NCI-H748 (cell line): ENCODE measurements at regions not wholly inside any gene's neighbourhood (a gene's known extent, or its start where the extent isn't known, plus 50 kb on each side); places are given as distances from the start of the nearest gene placed in this dataset.
"Not testable (repeated sequence)": the region's sequence is repeated elsewhere in the genome, so short reads cannot be mapped to it uniquely, and the experiment has no call there.

Source experiments
- DNase-seq: peaks from one replicate; lab custom pipeline; 2025; ENCODE audit not compliant: unreplicated experiment; lab: John Stamatoyannopoulos, UW

DNA sequence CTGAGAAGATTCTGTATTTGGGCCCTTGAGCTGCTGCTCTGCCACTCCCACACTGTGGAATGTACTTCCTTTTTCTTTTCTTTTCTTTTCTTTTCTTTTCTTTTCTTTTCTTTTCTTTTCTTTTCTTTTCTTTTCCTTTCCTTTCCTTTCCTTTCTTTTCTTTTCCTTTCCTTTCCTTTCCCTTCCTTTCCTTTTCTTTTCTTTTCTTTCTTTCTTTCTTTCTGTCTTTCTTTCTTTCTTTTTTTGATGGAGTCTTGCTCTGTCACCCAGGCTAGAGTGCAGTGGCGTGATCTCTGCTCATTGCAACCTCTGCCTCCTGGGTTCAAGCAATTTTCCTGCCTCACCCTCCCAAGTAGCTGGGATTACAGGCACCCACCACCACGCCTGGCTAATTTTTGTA lies 89.8 kb downstream of the DNAAF6 start:
- not testable (repeated sequence) for DNase-seq

DNA sequence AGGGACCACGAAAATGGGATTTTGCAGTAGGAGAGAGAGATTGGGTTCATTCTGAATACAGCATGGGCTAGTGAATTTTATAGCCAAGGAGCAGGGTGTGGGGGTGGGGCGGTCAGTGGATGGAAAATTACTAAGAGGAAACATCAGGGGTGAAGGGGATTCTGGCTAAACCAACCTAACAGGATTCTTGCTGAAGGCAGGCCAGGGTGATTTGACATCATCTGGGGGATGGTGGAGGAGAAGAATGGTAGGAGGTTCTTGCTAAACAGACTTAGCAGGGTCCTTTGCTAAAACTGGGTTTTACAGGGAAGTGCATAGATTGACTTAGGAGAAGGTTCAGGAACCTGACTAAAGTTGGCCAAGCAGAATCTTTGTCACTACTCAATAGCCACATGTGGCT lies 91.9 kb downstream of the DNAAF6 start:
- no peak for DNase-seq

DNA sequence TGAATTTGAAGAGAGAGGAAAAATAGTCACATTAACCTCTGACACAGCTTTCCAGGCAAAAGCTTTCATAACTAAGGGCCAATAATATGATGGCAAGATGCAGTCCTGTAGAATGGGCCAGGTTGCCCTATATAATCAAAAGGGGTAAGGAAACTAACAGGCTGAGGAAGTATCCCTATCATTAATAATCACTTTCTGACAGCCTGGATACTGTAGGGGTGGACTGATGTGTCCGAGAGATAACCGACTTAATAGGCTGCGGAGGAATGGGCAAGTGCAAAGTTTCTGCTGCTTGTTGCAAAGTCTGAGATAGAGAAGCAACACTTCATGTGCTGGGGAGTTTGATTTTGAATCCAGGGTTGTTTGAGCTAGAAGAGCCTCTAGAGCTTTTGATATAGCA lies 94.8 kb downstream of the DNAAF6 start:
- no peak for DNase-seq

DNA sequence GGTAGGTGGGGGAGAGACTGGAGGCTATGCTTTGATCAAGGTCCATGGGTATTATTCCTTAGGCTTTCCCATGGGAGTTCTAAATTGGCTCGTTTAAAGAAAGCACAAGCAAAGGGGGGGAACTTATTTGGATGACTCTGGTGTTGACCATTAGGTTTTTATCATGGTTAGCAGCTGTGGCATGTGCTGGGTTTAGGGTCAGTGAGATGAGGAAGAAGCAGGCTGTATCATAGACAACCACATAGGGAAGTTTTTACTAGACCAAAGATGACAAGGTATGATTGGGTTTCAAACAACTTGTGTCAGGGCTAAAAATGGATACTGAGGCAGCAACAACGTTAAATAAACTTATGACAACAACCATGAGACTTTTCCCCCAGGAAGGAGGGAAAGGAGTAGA lies 97.7 kb downstream of the DNAAF6 start:
- no peak for DNase-seq

DNA sequence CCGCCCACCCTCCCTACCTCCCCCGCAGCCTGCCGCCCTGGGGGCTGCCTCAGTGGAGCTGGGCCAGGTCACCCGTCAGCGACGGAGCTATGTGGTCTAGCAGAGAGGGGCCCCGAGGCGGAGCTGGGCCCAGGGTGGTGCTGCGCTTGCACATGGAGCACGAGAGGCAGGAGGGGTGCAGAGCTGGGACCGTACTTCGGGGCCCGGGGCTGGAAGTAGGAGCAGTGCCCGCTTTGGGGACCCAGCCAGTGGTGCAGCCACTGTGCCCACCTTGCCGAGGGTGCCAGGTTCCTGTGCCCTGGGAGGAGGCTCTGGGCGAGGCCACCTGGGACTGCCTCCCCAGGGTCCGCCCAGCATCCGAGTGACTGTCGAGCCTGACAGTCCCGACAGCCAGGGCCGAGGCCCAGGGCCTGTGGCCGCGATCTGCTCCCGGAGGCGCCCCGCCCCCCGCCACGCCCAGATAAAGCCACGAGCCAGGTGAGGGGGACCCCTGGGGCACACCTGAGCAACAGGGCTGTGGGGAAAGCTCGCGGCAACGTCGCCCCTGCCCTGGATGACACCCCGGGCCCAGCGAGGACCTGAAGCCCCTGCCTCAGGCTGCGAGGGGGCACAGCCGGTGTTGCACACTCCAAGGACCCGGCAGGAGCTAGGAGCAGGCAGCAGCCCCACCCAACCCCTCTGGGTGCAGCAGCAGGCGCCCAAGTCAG lies 117.5 kb downstream of the DNAAF6 start:
- DNase-seq: no peak

DNA sequence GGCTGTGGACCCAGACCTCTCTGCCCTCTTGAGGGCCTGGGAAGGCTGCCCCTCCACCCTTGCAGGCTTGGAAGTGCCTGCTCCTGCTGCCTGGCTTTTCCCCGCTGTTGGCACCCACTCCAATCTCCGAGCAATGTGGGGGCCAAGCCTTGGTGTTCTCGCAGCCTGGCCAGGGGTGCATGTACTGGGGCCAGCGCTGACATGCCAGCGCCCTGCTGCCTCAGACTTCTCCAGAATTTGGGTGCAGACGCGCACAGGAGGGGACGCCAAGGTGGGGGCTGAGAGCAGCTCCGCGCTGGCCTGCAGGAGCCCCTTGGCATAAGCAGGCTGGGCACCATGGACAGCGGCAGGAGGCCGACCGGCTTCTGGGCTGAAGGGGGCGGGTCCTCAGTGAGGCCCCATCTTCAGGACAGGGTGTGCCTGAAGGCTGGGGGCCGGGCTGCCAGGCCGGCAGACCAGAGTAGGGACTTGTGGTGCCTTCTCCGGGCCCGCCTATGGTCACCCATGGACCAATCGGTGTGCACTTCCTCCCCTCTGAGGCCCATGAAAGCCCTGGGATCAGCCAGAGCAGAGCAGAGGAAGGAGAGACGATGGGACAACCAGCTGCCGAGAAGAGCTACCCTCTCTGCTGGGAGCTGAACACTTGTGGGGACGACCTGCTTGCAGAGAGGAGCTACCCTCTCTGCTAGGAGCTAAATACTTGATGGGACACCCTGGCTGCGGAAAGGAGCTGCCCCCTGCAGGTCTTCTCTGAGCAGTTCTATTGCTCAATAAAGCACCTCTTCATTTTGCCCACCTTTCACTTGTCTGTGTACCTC lies 118.3 kb downstream of the DNAAF6 start:
- DNase-seq: no peak

DNA sequence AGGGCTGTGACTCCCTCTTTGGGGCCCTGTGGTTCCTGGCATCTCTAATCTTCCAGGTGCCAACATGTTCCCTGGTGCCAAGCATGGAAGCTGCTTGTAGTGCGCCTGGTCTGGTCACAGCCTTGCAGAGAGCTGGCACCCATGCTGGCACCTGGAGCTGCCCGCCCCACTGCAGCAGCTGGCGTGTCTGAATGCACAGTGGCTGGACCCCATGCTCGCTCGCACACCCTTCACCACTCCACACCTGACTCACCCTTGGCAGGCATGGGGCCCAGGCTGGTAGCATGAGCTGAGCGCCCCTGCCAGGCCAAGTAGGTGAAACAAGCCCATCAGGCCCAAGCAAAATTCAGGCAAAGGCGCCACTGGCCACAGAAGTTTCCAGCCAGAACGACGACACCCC lies 119.1 kb downstream of the DNAAF6 start:
- no peak for DNase-seq

DNA sequence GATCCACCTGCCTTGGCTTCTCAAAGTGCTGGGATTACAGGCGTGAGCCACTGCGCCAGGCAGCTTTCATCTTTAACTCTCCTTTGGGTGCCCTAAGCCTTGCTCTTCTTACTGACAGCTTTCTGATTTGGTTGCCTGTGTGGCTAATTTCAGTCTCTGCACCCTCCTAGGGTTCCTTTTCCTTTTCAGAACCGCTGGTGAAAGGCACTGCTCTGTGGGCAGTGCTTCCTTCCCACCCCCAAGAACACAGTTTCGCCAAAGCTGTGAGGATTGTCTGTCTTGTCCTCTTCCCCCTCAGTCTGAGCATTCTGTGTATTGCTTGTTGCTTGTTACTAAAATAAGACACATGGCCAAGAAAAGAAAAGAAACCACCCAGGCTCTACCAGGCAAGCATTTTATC lies 101.4 kb upstream of the FRMPD3 start:
- no peak for DNase-seq

DNA sequence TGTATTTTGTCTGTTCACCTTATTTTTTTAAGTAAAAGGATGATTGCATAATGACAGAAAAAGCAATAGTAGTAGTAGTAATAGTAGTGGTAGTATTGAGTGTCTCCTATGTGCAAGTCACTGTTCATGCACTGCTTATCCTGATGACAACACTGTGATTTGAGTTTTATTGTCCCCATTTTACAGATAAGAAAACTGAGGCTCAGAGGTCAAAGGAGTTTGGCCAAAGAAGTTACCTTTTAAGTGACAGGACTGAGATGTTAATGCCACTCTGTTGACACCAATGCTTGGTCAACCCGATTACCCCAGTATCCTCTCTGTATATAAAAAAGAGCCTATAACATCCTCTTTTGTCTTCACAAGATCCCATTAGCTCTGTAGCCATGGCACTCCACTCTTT lies 100.5 kb upstream of the FRMPD3 start:
- no peak for DNase-seq

DNA sequence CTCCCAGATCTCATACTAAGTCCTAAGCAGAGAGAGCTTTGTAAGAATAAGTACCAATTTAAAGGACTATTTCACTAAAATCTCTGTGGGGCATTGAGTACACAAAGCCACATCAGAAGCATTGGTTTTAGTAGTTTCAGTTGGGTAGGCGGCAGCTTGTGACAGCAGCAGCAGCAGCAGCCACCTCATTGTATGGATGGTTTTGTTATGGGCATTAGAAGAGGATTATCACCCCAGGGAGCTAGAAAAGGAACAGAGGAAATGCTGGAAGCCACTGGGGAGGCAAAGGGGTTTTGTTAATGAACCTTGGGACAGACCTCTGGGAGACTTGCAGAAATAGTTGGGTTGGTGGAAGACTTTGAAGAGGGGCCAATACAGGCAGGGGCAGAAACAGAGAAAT lies 93.9 kb upstream of the FRMPD3 start:
- DNase-seq: peak; percentile 48

DNA sequence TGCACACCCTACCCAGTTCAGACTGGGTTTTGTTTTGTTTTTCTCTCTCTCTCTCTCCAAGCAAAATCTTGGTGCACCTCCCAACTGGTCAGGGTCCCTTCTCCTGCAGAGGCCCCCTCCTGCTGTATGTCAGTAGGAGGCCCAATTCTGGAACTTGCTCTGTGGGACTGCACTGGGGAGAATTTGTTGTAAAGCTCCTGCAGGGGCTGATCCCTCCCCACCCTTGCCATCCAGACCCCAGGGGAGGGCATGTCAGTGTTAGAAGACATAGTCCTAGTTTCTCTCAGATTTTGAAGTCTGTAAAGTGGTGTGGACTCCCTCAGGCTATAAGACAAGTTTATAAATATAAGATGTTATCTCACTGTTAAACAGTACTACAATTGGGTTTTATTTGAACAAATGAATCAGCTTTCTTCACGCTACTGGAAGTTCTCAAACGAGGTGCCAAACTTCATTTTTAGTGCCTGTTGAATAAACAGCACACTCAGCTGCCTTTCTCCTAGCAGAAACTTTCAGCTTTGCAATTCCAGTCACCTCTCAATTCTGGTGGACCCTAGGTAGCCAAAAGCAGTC lies 88.6 kb upstream of the FRMPD3 start:
- DNase-seq: no peak

DNA sequence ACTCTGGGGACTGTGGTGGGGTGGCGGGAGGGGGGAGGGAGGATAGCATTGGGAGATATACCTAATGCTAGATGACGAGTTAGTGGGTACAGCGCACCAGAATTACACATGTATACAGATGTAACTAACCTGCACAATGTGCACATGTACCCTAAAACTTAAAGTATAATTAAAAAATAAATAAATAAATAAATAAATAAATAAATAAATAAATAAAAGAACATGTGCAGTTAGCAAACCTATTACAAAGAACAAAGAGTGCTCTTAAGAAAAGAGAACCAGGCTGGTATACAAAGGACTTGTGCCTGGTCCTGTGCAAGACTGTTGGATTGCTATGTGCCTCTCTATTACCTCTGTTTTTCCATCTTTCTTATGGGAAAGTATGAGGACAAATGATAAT lies 79.3 kb upstream of the FRMPD3 start:
- DNase-seq: not testable (repeated sequence)

DNA sequence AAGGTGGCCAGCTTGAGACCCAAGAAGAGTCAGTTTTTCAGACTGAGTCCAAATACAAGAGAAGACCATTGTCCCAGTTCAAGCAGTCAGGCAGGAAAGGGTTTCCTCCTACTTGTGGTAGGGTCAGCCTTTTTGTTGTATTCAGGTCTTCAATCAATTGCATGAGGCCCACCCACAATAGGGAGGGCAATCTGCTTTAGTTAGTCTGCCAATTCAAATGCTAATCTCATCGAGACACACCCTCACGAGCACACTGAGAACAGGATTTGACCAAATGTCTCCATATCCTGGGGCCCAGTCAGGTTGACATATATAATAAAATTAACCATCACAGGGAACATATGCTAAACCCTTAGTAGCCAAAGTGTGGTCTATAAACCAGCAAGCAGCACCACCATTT lies 75.3 kb upstream of the FRMPD3 start:
- DNase-seq: no peak

DNA sequence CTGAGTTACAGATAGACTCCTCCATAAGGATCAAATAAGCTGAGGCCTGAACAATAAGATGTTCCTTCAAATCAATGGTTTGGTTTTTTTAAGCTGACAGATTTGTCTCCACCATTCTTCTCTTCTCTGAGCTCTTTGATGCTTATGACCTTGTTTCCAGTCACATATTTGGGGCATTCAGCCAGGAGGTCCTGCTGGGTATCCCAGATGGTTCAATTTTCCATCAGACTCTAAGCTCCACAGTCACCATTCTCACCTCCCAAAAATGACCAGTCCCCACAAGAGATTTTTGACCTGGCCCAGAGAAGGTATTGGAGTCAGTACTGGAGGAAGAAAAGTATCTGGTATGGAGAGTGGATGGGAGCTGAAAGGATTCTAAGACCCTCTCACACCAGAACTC lies 74.6 kb upstream of the FRMPD3 start:
- no peak for DNase-seq

DNA sequence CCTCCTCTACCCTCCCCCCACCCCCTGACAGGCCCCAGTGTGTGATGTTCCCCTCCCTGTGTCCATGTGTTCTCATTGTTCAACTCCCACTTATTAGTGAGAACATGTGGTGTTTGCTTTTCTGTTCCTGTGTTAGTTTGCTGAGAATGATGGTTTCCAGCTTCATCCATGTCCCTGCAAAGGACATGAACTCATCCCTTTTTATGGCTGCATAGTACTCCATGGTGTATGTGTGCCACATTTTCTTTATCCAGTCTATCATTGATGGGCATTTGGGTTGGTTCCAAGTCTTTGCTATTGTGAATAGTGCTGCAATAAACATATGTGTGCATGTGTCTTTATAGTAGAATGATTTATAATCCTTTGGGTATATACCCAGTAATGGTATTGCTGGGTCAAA lies 73.3 kb upstream of the FRMPD3 start:
- not testable (repeated sequence) for DNase-seq

DNA sequence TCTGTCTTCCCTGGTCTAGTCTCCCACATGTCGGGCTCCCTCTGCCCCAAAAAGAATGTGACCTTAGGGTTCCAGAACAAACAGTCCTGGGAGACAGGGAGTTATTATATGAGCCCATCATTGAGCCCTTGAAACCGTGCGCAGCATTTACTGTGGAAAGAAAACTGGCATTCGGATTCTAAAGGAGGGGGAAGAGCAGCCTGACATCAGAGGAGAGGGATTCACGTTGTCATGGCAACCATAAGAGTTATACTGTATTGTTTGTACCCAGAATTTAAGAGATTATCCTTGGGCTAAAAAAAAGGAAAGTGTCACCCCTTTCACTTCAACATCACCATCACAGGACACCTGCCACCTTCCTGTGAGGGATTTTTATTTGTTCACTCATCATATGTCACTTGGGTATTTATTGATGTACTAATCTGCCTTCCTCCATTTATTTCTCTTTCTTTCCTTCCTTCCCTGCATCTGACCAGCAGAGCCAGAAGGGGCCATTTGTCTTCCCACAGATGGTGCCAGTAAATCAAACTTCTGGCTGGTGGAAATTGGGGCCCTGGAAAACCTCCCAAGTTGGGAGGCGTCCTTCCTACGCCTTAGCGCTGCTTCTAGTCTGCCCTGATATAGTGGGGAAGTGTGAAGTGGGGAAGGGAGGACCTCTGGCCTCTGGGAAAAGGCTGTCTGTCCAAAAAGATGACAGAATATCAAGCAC lies 64.9 kb upstream of the FRMPD3 start:
- DNase-seq: no peak

DNA sequence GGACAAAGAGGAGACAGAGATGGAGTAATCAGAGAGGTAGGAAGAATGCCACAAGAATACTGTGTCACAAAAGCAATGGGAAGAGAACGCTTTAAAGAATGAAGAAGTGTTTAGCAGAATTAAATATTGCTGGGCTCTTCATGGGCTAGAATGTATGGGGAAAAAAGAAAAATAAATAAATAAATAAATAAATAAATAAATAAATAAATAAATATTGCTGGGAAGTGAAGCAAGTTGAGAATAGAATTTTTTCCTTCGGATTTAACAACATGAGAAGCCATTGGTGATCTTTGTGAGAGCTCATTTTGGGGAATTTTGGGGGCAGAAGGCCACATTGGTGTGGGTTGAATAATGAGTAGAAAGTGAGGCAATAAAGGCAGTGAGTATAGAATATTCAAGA lies 59.7 kb upstream of the FRMPD3 start:
- no peak for DNase-seq

DNA sequence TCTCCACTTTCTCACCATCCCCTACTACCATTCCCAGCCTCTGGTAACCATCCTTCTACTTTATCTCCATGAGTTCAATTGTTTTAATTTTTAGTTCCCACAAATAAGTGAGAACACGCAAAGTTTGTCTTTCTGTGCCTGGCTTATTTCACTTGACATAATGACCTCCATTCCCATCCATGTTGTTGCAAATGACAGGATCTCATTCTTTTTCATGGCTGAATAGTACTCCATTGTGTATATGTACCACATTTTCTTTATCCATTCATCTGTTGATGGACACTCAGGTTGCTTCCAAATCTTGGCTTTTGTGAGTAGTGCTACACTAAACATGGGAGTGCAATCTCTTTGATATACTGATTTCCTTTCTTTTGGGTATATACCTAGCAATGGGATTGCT lies 55.8 kb upstream of the FRMPD3 start:
- not testable (repeated sequence) for DNase-seq

DNA sequence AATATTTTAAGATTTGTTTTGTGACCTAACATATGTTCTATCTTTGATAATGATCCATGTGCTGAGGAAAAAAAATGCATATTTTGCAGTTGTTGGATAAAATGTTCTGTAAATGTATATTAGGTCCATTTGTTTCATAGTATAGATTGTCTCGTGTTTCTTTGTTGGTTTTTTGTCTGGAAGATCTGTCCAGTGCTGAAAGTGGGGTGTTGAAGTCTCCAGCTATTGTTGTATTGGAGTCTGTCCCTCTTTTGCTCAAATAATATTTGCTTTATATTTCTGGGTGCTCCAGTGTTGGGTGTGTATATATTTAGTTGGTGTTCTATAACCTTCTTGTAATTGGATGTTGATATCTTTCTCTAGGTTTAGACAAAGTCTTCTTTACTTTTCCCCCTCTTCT lies 53.2 kb upstream of the FRMPD3 start:
- no peak for DNase-seq

DNA sequence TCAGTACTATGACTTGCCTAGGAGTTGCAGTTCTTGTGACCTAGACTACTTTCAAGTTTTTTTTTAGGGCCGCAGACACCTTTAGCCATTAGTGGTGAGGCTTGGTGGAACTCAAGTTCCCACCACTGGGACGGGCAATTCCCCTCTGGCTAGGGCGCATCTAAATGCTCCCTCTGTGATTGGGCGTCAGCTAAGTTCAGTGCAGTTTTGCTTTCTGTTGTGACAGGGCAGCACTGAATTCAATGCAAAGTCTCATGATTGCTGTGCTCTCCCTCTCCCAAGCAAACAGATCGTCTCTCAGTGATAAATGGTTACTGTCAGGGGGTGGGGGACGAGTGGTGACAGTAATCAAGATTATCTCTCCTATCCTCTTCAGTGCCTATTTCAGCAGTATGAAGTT lies 52.7 kb upstream of the FRMPD3 start:
- no peak for DNase-seq

DNA sequence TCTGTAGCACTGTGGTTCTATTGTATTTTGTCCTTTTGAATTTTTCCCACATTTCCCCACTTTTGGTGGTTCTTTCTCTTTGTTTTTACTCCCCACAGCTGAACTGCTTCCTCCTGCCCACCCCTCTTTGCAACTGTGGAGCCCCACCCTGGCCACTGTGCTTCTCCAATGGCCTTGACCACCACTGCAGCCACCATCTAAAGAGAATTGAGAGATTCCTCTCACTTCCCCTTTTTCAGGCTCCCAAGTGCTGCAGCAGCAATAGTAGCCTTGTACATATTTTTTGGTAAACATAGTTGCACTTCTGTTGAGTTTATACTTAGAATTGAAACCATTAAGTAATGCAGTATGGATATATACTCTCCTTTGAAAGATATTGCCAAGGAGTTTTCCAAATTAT lies 51.3 kb upstream of the FRMPD3 start:
- DNase-seq: no peak
